ENCODE measurements at regions not wholly inside any gene's neighbourhood (a gene's known extent, or its start where the extent isn't known, plus 50 kb on each side); places are given as distances from the start of the nearest gene placed in this dataset.

DNA sequence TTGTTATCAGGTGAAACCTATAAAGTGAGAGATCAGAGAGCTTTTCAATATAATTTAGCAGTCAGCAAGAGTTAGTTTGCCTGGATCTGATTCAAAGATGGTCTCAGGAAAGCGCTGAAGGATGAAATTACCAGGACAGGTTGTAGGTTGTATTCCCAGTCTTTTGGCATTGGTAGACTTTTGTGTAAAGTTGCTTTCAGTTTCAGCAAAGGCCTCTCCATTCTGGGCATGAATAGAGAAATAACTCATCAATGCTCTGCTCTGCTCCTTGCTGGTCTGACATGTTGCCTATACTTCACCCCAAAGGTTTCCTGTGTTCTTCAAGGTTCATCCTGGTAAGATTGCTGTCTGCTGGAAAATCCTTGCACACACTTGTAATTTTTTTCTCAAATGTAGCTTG is 714.8 kb downstream of the EPM2A start:
- H3K4me3 ChIP-seq: no peak overlapping the region
- no peak for TF ChIP-seq POLR2A (IDR thresholded peaks at IDR 0.05)
- TF ChIP-seq, protein P1, sequence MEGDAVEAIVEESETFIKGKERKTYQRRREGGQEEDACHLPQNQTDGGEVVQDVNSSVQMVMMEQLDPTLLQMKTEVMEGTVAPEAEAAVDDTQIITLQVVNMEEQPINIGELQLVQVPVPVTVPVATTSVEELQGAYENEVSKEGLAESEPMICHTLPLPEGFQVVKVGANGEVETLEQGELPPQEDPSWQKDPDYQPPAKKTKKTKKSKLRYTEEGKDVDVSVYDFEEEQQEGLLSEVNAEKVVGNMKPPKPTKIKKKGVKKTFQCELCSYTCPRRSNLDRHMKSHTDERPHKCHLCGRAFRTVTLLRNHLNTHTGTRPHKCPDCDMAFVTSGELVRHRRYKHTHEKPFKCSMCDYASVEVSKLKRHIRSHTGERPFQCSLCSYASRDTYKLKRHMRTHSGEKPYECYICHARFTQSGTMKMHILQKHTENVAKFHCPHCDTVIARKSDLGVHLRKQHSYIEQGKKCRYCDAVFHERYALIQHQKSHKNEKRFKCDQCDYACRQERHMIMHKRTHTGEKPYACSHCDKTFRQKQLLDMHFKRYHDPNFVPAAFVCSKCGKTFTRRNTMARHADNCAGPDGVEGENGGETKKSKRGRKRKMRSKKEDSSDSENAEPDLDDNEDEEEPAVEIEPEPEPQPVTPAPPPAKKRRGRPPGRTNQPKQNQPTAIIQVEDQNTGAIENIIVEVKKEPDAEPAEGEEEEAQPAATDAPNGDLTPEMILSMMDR (IDR thresholded peaks at IDR 0.05): no peak
- no peaks in the 10 kb centered on the region for H3K36me3 ChIP-seq
- no peak for DNase-seq
- no peaks in the 10 kb centered on the region for H3K4me1 ChIP-seq
- no peaks in the 10 kb centered on the region for H3K27me3 ChIP-seq
- H3K9me3 ChIP-seq: no peaks in the 10 kb centered on the region
- H3K27ac ChIP-seq: no peak overlapping the region
- intact Hi-C loops (cut with DNase I; ENCODE audit: low total_unique reads): no loop called here

DNA sequence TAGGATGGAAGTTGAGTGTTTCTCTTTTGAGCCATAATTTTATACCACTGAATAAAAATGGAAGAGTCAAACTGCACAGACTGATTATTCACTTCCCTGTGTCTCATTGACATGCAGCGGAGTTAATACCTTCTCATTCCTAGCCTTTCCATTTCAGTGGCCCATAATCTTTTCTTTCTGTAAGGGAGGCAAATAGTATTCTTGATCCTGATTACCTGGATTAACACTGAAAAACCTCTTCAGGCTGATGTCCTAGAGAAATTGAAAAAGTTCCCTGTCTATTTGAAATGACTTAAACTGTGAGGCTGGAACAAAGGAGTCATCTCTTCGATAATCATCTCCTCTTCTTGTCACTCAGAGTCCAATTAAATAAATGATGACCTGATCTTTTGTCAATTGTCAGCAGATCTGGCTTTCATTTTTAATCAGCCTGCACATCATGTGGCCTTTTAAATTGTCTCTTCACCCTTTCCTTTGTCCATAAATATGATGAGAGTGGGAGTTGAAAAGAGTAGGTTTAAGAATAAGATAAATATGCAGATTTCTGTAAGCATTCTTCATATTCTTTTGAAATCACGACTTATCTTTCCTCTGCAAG is 713.0 kb downstream of the EPM2A start:
- Histone ChIP-seq H3K4me1 (no peaks in the 10 kb centered on the region), H3K4me3 (no peak overlapping the region), H3K9me3 (no peaks in the 10 kb centered on the region), H3K27me3 (no peaks in the 10 kb centered on the region), H3K36me3 (no peaks in the 10 kb centered on the region), H3K27ac (no peak overlapping the region)
- DNase-seq: no peak
- intact Hi-C loops (cut with DNase I; ENCODE audit: low total_unique reads): no loop called here
- TF ChIP-seq, protein P1 (IDR thresholded peaks at IDR 0.05): no peak
- no peak for TF ChIP-seq POLR2A (IDR thresholded peaks at IDR 0.05)

DNA sequence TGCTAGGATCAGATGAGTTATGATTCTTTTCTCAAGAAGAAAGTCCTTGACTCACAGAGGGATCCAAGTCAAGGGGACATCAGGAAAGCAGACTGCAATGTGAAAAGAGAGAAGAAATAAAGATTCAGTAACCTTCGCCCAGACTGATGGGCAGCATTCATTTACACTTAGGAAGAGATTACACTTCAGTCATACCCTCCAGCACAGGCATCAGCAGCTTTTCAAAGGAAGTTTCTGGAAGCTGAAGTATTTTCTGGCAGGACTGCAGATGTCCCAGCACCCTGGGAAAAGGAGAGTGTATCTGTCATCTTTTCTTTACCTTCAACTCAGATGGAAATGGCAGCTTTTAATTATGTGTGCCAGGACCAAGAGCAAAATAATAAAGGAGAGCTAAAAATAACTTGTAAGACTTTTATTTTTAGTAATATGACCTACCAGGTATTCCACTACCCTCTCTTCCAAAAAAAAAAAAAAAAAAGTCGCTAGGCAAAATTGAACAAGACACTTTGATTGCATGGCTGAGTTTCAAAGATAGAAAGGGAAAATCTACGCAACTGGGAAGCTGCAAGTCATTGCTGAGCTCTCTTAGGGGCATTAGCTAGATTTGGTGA is 712.1 kb downstream of the EPM2A start:
- Histone ChIP-seq H3K4me1 (no peaks in the 10 kb centered on the region), H3K36me3 (no peaks in the 10 kb centered on the region), H3K9me3 (no peaks in the 10 kb centered on the region), H3K4me3 (no peak overlapping the region), H3K27me3 (no peaks in the 10 kb centered on the region), H3K27ac (no peak overlapping the region)
- no peak for DNase-seq
- no peak for TF ChIP-seq POLR2A (IDR thresholded peaks at IDR 0.05)
- TF ChIP-seq, protein P1 (IDR thresholded peaks at IDR 0.05): no peak
- intact Hi-C loops (cut with DNase I; ENCODE audit: low total_unique reads): no loop called here

DNA sequence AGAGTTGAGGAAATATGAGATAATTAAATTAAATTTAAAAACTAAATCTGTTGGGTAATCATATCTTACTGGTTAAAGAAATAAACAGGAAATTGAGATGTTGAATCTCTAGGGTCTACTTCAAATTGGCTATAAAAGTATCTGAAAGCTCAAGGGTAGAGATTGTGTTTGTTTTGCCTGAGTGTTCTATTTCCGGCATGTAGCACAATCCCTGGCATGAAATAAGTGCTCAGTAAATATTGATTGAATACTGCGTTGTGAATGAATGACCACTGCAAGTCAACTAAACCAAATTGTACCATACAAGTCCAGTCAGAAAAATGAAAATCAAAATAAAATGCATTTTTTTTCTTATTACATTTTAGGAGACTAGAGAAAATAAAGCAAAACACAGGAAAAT is 709.8 kb downstream of the EPM2A start:
- H3K27me3 ChIP-seq: no peaks in the 10 kb centered on the region
- intact Hi-C loops (cut with DNase I; ENCODE audit: low total_unique reads): no loop called here

DNA sequence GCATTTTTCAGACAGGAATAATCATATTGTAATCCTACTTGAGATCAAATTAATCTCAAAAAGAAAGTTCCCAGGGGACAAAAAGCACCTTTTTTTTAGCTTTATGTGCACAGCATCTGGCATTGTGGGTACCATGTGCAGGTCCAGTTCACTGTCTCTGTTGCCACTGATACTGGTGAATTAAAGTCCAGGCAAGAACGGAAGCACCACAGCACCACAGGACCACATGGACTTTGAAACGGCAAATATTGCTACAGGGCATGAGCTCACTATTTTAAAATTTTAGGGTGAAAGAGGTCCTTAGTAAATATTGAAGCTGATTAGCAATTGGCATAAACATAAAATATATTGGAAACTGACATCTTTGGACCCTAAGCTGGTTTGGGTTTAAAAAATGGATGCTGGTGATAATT is 709.0 kb downstream of the EPM2A start:
- H3K36me3 ChIP-seq: no peaks in the 10 kb centered on the region
- intact Hi-C loops (cut with DNase I; ENCODE audit: low total_unique reads): no loop called here
- H3K9me3 ChIP-seq: no peaks in the 10 kb centered on the region
- H3K4me1 ChIP-seq: no peaks in the 10 kb centered on the region
- H3K4me3 ChIP-seq: no peak overlapping the region
- TF ChIP-seq, protein P1 (IDR thresholded peaks at IDR 0.05): no peak
- no peak for TF ChIP-seq POLR2A (IDR thresholded peaks at IDR 0.05)
- DNase-seq: no peak
- H3K27ac ChIP-seq: no peak overlapping the region
- H3K27me3 ChIP-seq: no peaks in the 10 kb centered on the region

More for the DNA sequence above, 709.8 kb downstream of the EPM2A start:
- Histone ChIP-seq H3K27ac (no peak overlapping the region), H3K4me3 (no peak overlapping the region), H3K4me1 (no peaks in the 10 kb centered on the region), H3K36me3 (no peaks in the 10 kb centered on the region), H3K9me3 (no peaks in the 10 kb centered on the region)
- no peak for DNase-seq
- TF ChIP-seq, protein P1 (IDR thresholded peaks at IDR 0.05): no peak
- TF ChIP-seq POLR2A (IDR thresholded peaks at IDR 0.05): no peak
